GM23338 (cell line): ENCODE measurements at regions not wholly inside any gene's neighbourhood (a gene's known extent, or its start where the extent isn't known, plus 50 kb on each side); places are given as distances from the start of the nearest gene placed in this dataset.

Source experiments
- ATAC-seq: fragments of 200-7000 bp; cut with Tn5 transposase; 3 replicates; pipeline ENCODE4 v1.9.1; 2020
- DNase-seq: peaks from one replicate; pipeline ENCODE4 v3.0.0-alpha.2; 2015; ENCODE audit warnings: low spot score
- H2AFZ ChIP-seq: fragments of 200-600 bp; sonication (generic); 2 replicates; pipeline ENCODE4 v1.8.0; 2016; ENCODE audit warnings: antibody characterized with exemption, mild to moderate bottlenecking, moderate library complexity
- H3F3A ChIP-seq: fragments of 200-600 bp; sonication (generic); replicated peaks from 2 replicates; pipeline ENCODE4 v1.8.0; 2017; ENCODE audit warnings: antibody characterized with exemption, mixed run types, low read depth
- H3K27ac ChIP-seq: fragments of 200-600 bp; sonication (generic); 2 replicates; pipeline ENCODE4 v1.6.1; 2016; ENCODE audit warnings: low read depth
- H3K27me3 ChIP-seq: fragments of 200-600 bp; sonication (generic); 2 replicates; pipeline ENCODE4 v1.8.0; 2016; ENCODE audit warnings: mild to moderate bottlenecking, mixed run types, moderate library complexity; ENCODE audit not compliant: insufficient read depth
- H3K36me3 ChIP-seq: fragments of 200-600 bp; sonication (generic); 2 replicates; pipeline ENCODE4 v1.8.0; 2016; ENCODE audit warnings: mild to moderate bottlenecking; ENCODE audit not compliant: insufficient read depth
- H3K4me1 ChIP-seq: fragments of 200-600 bp; sonication (generic); 2 replicates; pipeline ENCODE4 v1.8.0; 2016; ENCODE audit warnings: mild to moderate bottlenecking, moderate library complexity; ENCODE audit not compliant: insufficient read depth
- H3K4me2 ChIP-seq: fragments of 200-600 bp; sonication (generic); 2 replicates; pipeline ENCODE4 v1.7.1; 2017; ENCODE audit warnings: mixed run types
- H3K4me3 ChIP-seq: fragments of 200-600 bp; sonication (generic); 2 replicates; pipeline ENCODE4 v1.6.1; 2016; ENCODE audit warnings: mixed run types
- H3K79me2 ChIP-seq: fragments of 200-600 bp; sonication (generic); replicated peaks from 2 replicates; pipeline ENCODE4 v1.8.0; 2017; ENCODE audit warnings: mild to moderate bottlenecking; ENCODE audit not compliant: insufficient read depth
- H3K9me2 ChIP-seq: fragments of 200-600 bp; sonication (generic); 2 replicates; pipeline ENCODE4 v1.8.0; 2017; ENCODE audit not compliant: insufficient read depth
- H4K20me1 ChIP-seq: fragments of 200-600 bp; sonication (generic); replicated peaks from 2 replicates; pipeline ENCODE4 v1.8.0; 2017; ENCODE audit warnings: mild to moderate bottlenecking; ENCODE audit not compliant: insufficient read depth
- H3K27ac Mint-ChIP-seq: 2 replicates; pipeline ENCODE4 v1.8.0; 2020; ENCODE audit warnings: inconsistent platforms, mild to moderate bottlenecking, moderate library complexity, mixed read lengths
- H3K27me3 Mint-ChIP-seq: 3 replicates; pipeline ENCODE4 v1.8.0; 2022; ENCODE audit warnings: low read depth, mild to moderate bottlenecking, moderate library complexity, mixed read lengths, inconsistent platforms; ENCODE audit not compliant: insufficient read depth, poor library complexity
- H3K36me3 Mint-ChIP-seq: 3 replicates; pipeline ENCODE4 v1.8.0; 2021; ENCODE audit warnings: low read depth, mild to moderate bottlenecking, inconsistent platforms, moderate library complexity, mixed read lengths
- H3K4me1 Mint-ChIP-seq: 3 replicates; pipeline ENCODE4 v1.8.0; 2020; ENCODE audit warnings: mild to moderate bottlenecking, inconsistent platforms, mixed read lengths
- H3K4me3 Mint-ChIP-seq: 3 replicates; pipeline ENCODE4 v1.8.0; 2021; ENCODE audit warnings: moderate library complexity, mild to moderate bottlenecking, inconsistent platforms, mixed read lengths
- H3K9me3 Mint-ChIP-seq: 3 replicates; pipeline ENCODE4 v1.8.0; 2020; ENCODE audit warnings: moderate library complexity, mild to moderate bottlenecking, inconsistent platforms, mixed read lengths
- CREB1 ChIP-seq: fragments of 250-450 bp; sonication (Bioruptor Pico); IDR thresholded peaks from 2 replicates; pipeline ENCODE4 v1.5.0; 2020; ENCODE audit warnings: low read depth, mild to moderate bottlenecking, moderate library complexity
- EZH2 ChIP-seq: fragments of 200-600 bp; sonication (generic); IDR thresholded peaks from one replicate; pipeline ENCODE4 v1.8.0; 2017; ENCODE audit warnings: antibody characterized with exemption, mild to moderate bottlenecking, low read depth; ENCODE audit not compliant: unreplicated experiment
- EZH2phosphoT487 ChIP-seq: fragments of 200-600 bp; sonication (generic); IDR thresholded peaks from one replicate; pipeline ENCODE4 v1.8.1; 2018; ENCODE audit warnings: antibody characterized with exemption; ENCODE audit not compliant: unreplicated experiment
- JUNB ChIP-seq: IDR thresholded peaks from one replicate; pipeline ENCODE4 v1.6.1; 2016; ENCODE audit warnings: antibody characterized with exemption; ENCODE audit not compliant: unreplicated experiment
- NANOG ChIP-seq: IDR thresholded peaks from 2 replicates; pipeline ENCODE4 v1.6.1; 2016; ENCODE audit warnings: antibody characterized with exemption, borderline replicate concordance
- POLR2AphosphoS5 ChIP-seq: IDR thresholded peaks from 2 replicates; pipeline ENCODE4 v1.6.1; 2016; ENCODE audit warnings: antibody characterized with exemption, low read depth
- STAT1 ChIP-seq: IDR thresholded peaks from one replicate; pipeline ENCODE4 v1.6.1; 2016; ENCODE audit warnings: antibody characterized with exemption; ENCODE audit not compliant: unreplicated experiment
- ZNF114 ChIP-seq: fragments of 250-450 bp; sonication (Bioruptor Pico); IDR thresholded peaks from 2 replicates; pipeline ENCODE4 v1.5.0; 2020; ENCODE audit warnings: mild to moderate bottlenecking, moderate library complexity
- ZNF331 ChIP-seq: fragments of 250-450 bp; sonication (Bioruptor Pico); IDR thresholded peaks from 2 replicates; pipeline ENCODE4 v1.5.0; 2020; ENCODE audit warnings: low read depth, mild to moderate bottlenecking, moderate library complexity
- TF ChIP-seq, protein P1 (sequence below): IDR thresholded peaks from one replicate; pipeline ENCODE4 v1.6.1; 2018; ENCODE audit warnings: antibody characterized with exemption; ENCODE audit not compliant: unreplicated experiment
- TF ChIP-seq, protein P2 (sequence below): fragments of 250-450 bp; sonication (Bioruptor Pico); IDR thresholded peaks from 2 replicates; pipeline ENCODE4 v1.5.0; 2020; ENCODE audit warnings: mild to moderate bottlenecking, moderate library complexity
- TF ChIP-seq, protein P3 (sequence below): IDR thresholded peaks from 2 replicates; pipeline ENCODE4 v1.6.1; 2016; ENCODE audit warnings: antibody characterized with exemption

DNA sequence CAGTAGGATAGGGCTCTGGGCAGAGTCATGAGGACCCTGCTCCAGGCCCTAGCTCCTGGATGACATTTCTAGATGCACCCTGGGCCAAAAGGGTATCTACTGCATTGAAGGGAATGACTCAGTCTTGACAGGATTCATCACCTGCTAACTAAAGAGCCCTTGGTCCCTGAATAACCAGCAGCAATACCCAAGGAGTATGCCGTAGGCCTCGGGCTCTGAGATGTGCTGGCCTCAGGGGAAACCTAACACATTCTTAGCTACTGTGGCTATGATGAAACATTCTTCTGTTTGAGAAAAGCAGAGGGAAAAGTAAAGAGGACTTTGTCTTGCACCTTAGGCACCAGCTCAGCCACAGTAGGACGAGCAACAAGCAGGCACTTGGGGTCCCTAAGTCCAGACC is 89.5 kb upstream of the SLC1A1 start:
- H3K27ac Mint-ChIP-seq = no peak overlapping the region
- ATAC-seq = no peak
- no peaks in the 10 kb centered on the region for H3K27me3 ChIP-seq
- peaks cover 5% of the 10 kb centered on the region; the same call in 2 of the 3 replicates for H3K4me1 Mint-ChIP-seq
- H3K4me1 ChIP-seq = no peaks in the 10 kb centered on the region
- peaks cover 5% of the 10 kb centered on the region; the same call in 2 of the 3 replicates for H3K9me3 Mint-ChIP-seq
- peaks cover 2% of the 10 kb centered on the region for H3K27me3 Mint-ChIP-seq
- H3K9me2 ChIP-seq = no peaks in the 10 kb centered on the region; the same call in 1 of the 2 replicates
- H3K4me3 ChIP-seq = no peak overlapping the region
- no peaks in the 10 kb centered on the region for H3F3A ChIP-seq
- no peaks in the 10 kb centered on the region for H3K79me2 ChIP-seq
- DNase-seq = no peak
- no peak overlapping the region for H2AFZ ChIP-seq
- TF ChIP-seq STAT1 (no peak), JUNB (no peak)
- no peak overlapping the region for H3K4me2 ChIP-seq
- H3K4me3 Mint-ChIP-seq = no peak overlapping the region
- no peaks in the 10 kb centered on the region; the same call in 1 of the 2 replicates for H3K36me3 ChIP-seq
- H3K36me3 Mint-ChIP-seq = peaks cover 3% of the 10 kb centered on the region; the same call in 2 of the 3 replicates
- no peaks in the 10 kb centered on the region for H4K20me1 ChIP-seq
- no peak overlapping the region for H3K27ac ChIP-seq

DNA sequence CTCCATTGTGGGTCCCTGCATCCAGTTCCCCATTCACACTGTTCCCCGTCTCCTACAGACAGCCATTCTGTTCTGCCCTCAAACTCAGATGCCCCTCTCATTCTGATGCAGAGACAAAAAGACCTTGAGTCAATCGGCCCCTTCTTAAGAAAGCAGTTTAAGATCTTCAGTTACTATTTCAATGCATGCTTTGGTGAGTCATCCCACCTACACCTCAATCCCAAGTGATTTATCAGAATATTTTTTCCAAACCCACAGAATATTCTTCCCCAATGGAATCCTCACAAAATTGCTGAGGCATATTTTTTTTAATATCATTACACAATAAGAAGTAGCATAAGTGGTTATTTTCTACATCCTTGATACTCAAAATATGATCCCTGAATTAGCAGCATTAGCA is 92.4 kb upstream of the SLC1A1 start:
- H3K4me3 ChIP-seq = no peak overlapping the region
- H3K27me3 ChIP-seq = no peaks in the 10 kb centered on the region
- peaks cover 5% of the 10 kb centered on the region; the same call in 2 of the 3 replicates for H3K4me1 Mint-ChIP-seq
- no peak overlapping the region; the same call in 1 of the 2 replicates for H2AFZ ChIP-seq
- no peaks in the 10 kb centered on the region for H3K79me2 ChIP-seq
- H3K27ac ChIP-seq = no peak overlapping the region
- no peaks in the 10 kb centered on the region for H3F3A ChIP-seq
- no peaks in the 10 kb centered on the region for H3K4me1 ChIP-seq
- no peaks in the 10 kb centered on the region; the same call in 1 of the 2 replicates for H3K9me2 ChIP-seq
- ATAC-seq (no peak), DNase-seq (no peak)
- no peak overlapping the region for H3K4me3 Mint-ChIP-seq
- H3K27me3 Mint-ChIP-seq = peaks cover 2% of the 10 kb centered on the region
- H4K20me1 ChIP-seq = no peaks in the 10 kb centered on the region
- H3K4me2 ChIP-seq = no peak overlapping the region
- H3K27ac Mint-ChIP-seq = no peak overlapping the region
- no peaks in the 10 kb centered on the region; the same call in 1 of the 2 replicates for H3K36me3 ChIP-seq
- peaks cover 5% of the 10 kb centered on the region; the same call in 2 of the 3 replicates for H3K9me3 Mint-ChIP-seq
- H3K36me3 Mint-ChIP-seq = peaks cover 3% of the 10 kb centered on the region; the same call in 2 of the 3 replicates
- TF ChIP-seq, protein P1, sequence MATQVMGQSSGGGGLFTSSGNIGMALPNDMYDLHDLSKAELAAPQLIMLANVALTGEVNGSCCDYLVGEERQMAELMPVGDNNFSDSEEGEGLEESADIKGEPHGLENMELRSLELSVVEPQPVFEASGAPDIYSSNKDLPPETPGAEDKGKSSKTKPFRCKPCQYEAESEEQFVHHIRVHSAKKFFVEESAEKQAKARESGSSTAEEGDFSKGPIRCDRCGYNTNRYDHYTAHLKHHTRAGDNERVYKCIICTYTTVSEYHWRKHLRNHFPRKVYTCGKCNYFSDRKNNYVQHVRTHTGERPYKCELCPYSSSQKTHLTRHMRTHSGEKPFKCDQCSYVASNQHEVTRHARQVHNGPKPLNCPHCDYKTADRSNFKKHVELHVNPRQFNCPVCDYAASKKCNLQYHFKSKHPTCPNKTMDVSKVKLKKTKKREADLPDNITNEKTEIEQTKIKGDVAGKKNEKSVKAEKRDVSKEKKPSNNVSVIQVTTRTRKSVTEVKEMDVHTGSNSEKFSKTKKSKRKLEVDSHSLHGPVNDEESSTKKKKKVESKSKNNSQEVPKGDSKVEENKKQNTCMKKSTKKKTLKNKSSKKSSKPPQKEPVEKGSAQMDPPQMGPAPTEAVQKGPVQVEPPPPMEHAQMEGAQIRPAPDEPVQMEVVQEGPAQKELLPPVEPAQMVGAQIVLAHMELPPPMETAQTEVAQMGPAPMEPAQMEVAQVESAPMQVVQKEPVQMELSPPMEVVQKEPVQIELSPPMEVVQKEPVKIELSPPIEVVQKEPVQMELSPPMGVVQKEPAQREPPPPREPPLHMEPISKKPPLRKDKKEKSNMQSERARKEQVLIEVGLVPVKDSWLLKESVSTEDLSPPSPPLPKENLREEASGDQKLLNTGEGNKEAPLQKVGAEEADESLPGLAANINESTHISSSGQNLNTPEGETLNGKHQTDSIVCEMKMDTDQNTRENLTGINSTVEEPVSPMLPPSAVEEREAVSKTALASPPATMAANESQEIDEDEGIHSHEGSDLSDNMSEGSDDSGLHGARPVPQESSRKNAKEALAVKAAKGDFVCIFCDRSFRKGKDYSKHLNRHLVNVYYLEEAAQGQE = no peak
- TF ChIP-seq, protein P2, sequence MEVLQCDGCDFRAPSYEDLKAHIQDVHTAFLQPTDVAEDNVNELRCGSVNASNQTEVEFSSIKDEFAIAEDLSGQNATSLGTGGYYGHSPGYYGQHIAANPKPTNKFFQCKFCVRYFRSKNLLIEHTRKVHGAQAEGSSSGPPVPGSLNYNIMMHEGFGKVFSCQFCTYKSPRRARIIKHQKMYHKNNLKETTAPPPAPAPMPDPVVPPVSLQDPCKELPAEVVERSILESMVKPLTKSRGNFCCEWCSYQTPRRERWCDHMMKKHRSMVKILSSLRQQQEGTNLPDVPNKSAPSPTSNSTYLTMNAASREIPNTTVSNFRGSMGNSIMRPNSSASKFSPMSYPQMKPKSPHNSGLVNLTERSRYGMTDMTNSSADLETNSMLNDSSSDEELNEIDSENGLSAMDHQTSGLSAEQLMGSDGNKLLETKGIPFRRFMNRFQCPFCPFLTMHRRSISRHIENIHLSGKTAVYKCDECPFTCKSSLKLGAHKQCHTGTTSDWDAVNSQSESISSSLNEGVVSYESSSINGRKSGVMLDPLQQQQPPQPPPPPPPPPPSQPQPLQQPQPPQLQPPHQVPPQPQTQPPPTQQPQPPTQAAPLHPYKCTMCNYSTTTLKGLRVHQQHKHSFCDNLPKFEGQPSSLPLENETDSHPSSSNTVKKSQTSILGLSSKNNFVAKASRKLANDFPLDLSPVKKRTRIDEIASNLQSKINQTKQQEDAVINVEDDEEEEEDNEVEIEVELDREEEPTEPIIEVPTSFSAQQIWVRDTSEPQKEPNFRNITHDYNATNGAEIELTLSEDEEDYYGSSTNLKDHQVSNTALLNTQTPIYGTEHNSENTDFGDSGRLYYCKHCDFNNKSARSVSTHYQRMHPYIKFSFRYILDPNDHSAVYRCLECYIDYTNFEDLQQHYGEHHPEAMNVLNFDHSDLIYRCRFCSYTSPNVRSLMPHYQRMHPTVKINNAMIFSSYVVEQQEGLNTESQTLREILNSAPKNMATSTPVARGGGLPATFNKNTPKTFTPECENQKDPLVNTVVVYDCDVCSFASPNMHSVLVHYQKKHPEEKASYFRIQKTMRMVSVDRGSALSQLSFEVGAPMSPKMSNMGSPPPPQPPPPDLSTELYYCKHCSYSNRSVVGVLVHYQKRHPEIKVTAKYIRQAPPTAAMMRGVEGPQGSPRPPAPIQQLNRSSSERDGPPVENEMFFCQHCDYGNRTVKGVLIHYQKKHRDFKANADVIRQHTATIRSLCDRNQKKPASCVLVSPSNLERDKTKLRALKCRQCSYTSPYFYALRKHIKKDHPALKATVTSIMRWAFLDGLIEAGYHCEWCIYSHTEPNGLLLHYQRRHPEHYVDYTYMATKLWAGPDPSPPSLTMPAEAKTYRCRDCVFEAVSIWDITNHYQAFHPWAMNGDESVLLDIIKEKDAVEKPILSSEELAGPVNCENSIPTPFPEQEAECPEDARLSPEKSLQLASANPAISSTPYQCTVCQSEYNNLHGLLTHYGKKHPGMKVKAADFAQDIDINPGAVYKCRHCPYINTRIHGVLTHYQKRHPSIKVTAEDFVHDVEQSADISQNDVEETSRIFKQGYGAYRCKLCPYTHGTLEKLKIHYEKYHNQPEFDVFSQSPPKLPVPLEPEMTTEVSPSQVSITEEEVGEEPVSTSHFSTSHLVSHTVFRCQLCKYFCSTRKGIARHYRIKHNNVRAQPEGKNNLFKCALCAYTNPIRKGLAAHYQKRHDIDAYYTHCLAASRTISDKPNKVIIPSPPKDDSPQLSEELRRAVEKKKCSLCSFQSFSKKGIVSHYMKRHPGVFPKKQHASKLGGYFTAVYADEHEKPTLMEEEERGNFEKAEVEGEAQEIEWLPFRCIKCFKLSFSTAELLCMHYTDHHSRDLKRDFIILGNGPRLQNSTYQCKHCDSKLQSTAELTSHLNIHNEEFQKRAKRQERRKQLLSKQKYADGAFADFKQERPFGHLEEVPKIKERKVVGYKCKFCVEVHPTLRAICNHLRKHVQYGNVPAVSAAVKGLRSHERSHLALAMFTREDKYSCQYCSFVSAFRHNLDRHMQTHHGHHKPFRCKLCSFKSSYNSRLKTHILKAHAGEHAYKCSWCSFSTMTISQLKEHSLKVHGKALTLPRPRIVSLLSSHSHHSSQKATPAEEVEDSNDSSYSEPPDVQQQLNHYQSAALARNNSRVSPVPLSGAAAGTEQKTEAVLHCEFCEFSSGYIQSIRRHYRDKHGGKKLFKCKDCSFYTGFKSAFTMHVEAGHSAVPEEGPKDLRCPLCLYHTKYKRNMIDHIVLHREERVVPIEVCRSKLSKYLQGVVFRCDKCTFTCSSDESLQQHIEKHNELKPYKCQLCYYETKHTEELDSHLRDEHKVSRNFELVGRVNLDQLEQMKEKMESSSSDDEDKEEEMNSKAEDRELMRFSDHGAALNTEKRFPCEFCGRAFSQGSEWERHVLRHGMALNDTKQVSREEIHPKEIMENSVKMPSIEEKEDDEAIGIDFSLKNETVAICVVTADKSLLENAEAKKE = no peak
- TF ChIP-seq POLR2AphosphoS5 (no peak), NANOG (no peak), EZH2phosphoT487 (no peak), JUNB (no peak), EZH2 (no peak), ZNF331 (CRISPR knock-in tag) (no peak), CREB1 (CRISPR knock-in tag) (no peak), ZNF114 (CRISPR knock-in tag) (no peak), STAT1 (no peak)
- TF ChIP-seq, protein P3, sequence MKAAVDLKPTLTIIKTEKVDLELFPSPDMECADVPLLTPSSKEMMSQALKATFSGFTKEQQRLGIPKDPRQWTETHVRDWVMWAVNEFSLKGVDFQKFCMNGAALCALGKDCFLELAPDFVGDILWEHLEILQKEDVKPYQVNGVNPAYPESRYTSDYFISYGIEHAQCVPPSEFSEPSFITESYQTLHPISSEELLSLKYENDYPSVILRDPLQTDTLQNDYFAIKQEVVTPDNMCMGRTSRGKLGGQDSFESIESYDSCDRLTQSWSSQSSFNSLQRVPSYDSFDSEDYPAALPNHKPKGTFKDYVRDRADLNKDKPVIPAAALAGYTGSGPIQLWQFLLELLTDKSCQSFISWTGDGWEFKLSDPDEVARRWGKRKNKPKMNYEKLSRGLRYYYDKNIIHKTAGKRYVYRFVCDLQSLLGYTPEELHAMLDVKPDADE = no peak
